ENCODE measurements at regions not wholly inside any gene's neighbourhood (a gene's known extent, or its start where the extent isn't known, plus 50 kb on each side); places are given as distances from the start of the nearest gene placed in this dataset.

DNA sequence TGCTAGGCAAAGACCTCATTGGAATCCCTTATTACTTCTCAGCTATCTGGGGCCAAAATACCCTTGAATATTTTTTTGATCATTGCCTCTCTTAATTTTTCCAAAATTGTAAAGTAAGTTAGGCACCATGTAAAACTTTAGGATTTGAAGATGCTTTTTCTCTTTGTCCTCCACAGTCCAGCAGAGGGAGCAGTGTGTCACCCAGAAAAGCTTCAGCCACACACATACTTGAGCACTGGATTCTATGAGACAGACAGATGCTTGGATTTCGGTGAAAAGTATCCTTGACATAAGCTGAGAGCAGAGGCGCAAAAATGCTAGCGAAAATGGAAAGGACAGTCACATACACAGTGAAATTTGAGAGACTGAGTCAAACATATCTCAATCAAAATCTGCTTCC, 74.7 kb upstream of the KCNJ3 start:
- Histone ChIP-seq H3K27me3 (ENCODE audit: control insufficient read depth, insufficient read depth, low read length) (no peaks in the 10 kb centered on the region), H2AK9ac (replicated peaks; ENCODE audit: low read depth, low read length, poor library complexity) (no peak overlapping the region), H4K20me1 (ENCODE audit: insufficient read depth, low read length) (no peaks in the 10 kb centered on the region), H2BK20ac (ENCODE audit: low read depth, low read length) (no peak overlapping the region), H3K9me1 (ENCODE audit: insufficient read depth, low read length) (no peaks in the 10 kb centered on the region), H3K14ac (replicated peaks; ENCODE audit: low read depth, low read length) (no peak overlapping the region), H3K36me3 (ENCODE audit: control insufficient read depth, insufficient read depth, low read length) (no peaks in the 10 kb centered on the region), H3K23ac (ENCODE audit: low read depth, low read length) (no peak overlapping the region), H3K79me1 (ENCODE audit: low read depth in 1 of 2, low read length in 2 of 2) (no peaks in the 10 kb centered on the region), H3K27ac (ENCODE audit: insufficient read depth, low read length) (no peak overlapping the region), H3K18ac (ENCODE audit: low read depth, low read length) (no peak overlapping the region), H3K4me2 (ENCODE audit: low read depth, low read length) (no peak overlapping the region), H2BK5ac (ENCODE audit: low read depth, low read length, poor library complexity, severe bottlenecking) (no peak overlapping the region), H4K91ac (ENCODE audit: insufficient read depth, low read depth, low read length) (no peak overlapping the region), H3K9me3 (ENCODE audit: control insufficient read depth, insufficient read depth, low read length) (peaks cover 5% of the 10 kb centered on the region; the same call in 1 of the 2 replicates), H3K4me1 (ENCODE audit: control insufficient read depth, insufficient read depth, low read length) (no peaks in the 10 kb centered on the region), H2BK15ac (ENCODE audit: low read depth, low read length) (no peak overlapping the region), H3K56ac (ENCODE audit: extremely low read depth, insufficient read depth, low read length) (no peak overlapping the region), H4K8ac (ENCODE audit: low read depth in 2 of 2, low read length in 2 of 2) (no peak overlapping the region), H3K4ac (ENCODE audit: low read depth, low read length) (no peak overlapping the region), H4K5ac (ENCODE audit: low read depth, low read length) (no peak overlapping the region), H2BK120ac (ENCODE audit: low read depth, low read length) (no peak overlapping the region), H3K9ac (ENCODE audit: low read depth, low read length) (no peak overlapping the region), H2AFZ (replicated peaks; ENCODE audit: low read length, poor library complexity) (no peak overlapping the region), H2AK5ac (ENCODE audit: low read depth, low read length) (no peak overlapping the region), H3K4me3 (ENCODE audit: insufficient read depth, low read depth, low read length) (no peak overlapping the region)
- dilution Hi-C loops (cut with HindIII; ENCODE audit: low sequenced_read_pairs, unreplicated experiment) (no loop called here), in situ Hi-C loops (cut with MboI; ENCODE audit: low sequenced_read_pairs) (no loop called here), intact Hi-C loops (cut with micrococcal nuclease) (no loop called here)
- DNase-seq (peak; percentile 0), ATAC-seq (ENCODE audit: low read depth) (no peak)
- WGBS, 2 experiments (ENCODE audit: extremely low coverage in 2 of 2, insufficient read length in 1 of 2) = no CpG with 5 or more reads among the region's 3 CpGs
- CTCF ChIA-PET = no interaction called here
- TF ChIP-seq CHD1 (IDR thresholded peaks at IDR 0.05; ENCODE audit: low read depth, low read length) = no peak
- TF ChIP-seq RCOR1 (IDR thresholded peaks at IDR 0.05; ENCODE audit: insufficient replicate concordance, low read length) = no peak
- TF ChIP-seq, protein P1, sequence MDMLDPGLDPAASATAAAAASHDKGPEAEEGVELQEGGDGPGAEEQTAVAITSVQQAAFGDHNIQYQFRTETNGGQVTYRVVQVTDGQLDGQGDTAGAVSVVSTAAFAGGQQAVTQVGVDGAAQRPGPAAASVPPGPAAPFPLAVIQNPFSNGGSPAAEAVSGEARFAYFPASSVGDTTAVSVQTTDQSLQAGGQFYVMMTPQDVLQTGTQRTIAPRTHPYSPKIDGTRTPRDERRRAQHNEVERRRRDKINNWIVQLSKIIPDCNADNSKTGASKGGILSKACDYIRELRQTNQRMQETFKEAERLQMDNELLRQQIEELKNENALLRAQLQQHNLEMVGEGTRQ (IDR thresholded peaks at IDR 0.05; ENCODE audit: low read depth, low read length) = no peak
- TF ChIP-seq BHLHE40 (IDR thresholded peaks at IDR 0.05; ENCODE audit: low read depth, low read length) = no peak
- TF ChIP-seq FOS (IDR thresholded peaks at IDR 0.05; ENCODE audit: low read depth, low read length) = no peak
- BruUV-seq (replicated peaks) = no TSS peak
- POLR2A ChIA-PET (ENCODE audit: unreplicated experiment) = no interaction called here
